HG03342 (cell line): ENCODE measurements at regions not wholly inside any gene's neighbourhood (a gene's known extent, or its start where the extent isn't known, plus 50 kb on each side); places are given as distances from the start of the nearest gene placed in this dataset.

ENCODE experiments used
- ATAC-seq: cut with Tn5 transposase; IDR thresholded peaks from one replicate; pipeline ENCODE4 v1.9.1; 2021; ENCODE audit warnings: mild to moderate bottlenecking, moderate library complexity; ENCODE audit not compliant: unreplicated experiment

- ATAC-seq: no peak
Observed at GRCh38 chr12:45102818-45103217, 51.9 kb upstream of the DBX2 start.

DNA sequence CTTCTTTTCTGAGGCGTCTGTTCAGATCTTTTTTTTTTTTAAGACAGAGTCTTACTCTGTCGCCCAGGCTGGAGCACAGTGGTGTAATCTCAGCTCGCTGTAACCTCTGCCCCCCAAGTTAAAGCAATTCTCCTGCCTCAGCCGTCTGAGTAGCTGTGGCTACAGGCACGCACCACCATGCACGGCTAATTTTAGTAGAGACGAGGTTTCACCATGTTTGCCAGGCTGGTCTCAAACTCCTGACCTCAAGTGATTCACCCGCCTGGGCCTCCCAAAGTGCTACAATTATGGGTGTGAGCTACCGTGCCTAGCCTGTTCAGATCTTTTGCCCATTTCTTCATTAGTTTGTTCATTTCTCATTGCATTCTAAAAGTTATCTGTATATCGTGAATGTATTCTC lies 55.1 kb upstream of the DBX2 start:
- ATAC-seq: no peak

DNA sequence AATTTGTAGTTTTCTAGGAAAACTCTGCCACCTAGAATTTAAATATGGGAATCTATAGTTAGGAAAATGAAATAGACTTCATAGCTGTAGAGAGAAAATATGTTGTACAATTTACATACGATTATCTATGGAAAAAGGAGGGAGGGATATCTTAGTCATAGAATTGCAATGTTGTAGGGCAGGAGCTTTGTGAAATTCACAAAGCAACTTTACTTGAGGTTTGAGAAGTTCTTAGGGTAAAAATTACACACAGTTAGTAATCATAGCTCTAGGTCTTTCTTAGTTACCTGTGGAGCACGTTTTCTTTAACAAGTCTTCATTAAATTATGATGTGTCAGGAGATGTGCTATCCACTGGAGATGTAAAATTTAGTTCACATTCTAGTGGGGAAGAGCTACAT lies 61.4 kb upstream of the DBX2 start:
- ATAC-seq: no peak

DNA sequence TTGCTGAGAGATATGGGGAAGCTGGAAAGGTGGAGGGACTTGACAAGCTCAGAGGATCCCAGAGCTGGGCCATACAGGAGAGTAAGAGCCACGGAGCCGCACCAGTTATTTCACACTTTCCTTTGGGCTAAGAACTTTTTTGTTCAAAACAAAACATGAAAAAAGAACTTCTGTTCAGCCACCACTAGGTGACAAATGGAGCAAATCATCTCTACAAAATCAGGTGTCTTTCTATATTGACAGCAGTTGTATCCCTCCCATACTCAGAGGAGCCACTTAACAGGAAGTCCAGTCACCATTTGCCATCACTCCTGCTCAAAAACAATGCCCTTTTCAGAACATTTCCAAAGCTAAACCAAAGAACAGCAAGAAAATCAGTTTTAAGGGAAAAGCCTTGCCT lies 70.3 kb upstream of the DBX2 start:
- no peak for ATAC-seq

DNA sequence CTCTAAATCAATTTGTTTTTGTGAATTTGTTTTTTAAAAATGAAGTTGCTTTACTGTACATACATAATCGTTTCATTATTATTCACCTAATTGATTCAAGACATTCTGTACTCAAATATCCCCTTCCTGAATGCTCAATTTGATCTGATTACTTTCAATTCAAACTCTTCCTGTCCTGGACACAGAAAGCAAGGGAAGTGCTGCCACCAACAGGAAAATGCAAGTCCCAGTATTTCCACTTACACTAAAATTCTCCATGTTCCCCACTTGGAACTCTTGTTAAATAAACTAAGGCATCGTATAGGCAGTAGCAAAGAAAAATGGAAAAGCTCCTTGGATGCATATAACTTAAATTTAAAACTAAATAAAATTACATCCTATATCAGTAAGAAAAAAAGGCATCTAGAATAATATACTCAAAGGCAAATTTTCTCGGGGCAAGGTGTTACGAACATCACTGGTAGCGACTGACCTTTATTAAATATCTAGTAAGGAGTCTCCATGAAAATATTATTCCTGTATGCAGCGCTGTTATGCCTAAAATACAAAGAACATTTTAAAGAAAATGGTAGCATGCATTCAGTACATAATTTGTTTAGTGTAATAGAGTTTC lies 72.0 kb upstream of the DBX2 start:
- ATAC-seq: no peak

DNA sequence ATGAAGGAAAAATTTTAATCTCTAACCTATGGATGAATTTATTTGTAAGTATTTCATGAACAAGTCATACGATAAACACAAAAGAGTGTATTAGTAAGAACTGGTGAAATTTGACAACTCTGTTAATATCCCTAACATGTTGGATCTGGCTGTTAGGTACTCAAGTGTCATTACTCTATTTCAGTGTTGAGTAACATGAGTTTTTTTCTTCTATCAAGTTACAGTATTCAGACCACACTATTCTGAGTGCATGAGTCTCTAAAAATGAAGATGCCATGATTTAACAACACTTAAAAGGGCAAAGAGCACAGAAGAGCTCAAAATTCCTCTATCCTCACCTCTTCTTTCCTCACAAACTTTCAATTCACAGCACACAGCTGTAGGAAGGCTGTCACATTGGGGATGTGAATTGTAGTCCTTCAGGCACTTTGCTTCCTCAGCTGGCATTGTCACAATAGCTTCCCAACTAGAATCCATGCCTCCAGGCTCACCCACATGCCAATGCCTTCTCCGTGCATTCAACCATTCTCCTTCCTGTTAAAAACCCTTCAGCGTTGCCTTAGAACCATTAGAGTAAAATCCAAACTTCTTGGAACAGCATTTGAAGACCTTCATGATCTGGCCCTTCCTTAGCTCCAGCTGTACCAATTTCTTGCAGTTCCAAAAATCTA lies 73.7 kb upstream of the DBX2 start:
- no peak for ATAC-seq

GRCh38 chr12:45125997-45126396 lies 75.1 kb upstream of the DBX2 start:
- no peak for ATAC-seq

GRCh38 chr12:45128637-45129036 lies 77.7 kb upstream of the DBX2 start:
- no peak for ATAC-seq

GRCh38 chr12:45130881-45131281 lies 80.0 kb upstream of the DBX2 start:
- ATAC-seq: peak; percentile 90

DNA sequence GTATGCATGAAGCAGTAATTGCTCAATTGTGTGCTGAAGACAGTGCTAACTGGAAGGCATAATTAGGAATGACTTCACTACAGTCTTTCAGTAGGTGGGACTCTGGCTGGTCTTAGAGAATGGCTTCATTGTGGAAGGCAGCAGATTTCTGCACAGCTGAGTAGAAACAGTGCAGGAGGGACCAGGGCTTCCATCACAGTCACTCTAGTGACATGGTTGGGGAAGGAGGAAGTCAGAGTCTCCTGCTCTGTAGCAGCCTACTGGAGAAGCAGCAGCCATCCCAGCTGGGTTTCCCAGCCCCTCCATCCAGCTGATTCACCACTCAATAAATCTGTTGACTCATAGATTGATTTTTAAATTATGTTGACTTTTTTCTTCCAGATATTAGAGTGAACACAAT lies 80.6 kb upstream of the DBX2 start:
- ATAC-seq: no peak

DNA sequence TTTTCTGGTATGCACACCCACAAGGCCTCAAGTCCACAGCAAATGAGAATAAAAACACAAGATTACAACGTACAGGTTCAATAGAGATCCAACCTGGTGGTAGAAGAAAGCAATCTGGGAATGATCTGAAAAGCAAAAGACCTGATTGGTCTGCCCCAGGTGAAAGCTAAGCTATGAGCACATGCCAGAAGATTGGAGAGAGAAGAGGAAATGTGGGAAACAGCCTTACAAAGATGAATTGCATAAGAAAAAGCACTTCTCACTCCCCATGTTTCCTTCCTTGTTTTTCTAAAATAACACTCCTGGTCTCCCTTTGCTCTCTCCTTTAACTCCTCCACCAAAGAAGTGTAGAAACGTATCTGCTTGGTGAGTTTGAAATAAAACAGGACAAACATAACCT lies 77.3 kb upstream of the ANO6 start:
- ATAC-seq: no peak

DNA sequence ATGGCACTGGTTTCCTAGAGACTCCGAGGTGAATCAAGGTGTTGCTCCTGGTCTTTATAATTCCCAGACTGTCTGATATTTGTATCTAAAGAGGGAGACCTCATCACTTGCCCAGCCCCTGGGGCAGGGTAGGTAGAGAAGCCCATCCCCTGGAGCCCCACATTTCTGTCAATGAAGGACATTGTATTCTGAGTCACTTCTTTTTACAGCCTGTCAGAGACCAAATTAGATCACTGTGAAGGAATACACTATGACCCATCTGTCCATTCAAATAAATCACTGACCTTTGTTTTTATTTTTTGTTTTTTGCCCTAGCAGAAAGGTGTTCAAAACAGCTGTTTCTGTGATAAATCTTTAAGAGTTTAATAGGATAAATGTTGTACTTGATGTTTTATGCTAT lies 67.9 kb upstream of the ANO6 start:
- ATAC-seq: no peak

DNA sequence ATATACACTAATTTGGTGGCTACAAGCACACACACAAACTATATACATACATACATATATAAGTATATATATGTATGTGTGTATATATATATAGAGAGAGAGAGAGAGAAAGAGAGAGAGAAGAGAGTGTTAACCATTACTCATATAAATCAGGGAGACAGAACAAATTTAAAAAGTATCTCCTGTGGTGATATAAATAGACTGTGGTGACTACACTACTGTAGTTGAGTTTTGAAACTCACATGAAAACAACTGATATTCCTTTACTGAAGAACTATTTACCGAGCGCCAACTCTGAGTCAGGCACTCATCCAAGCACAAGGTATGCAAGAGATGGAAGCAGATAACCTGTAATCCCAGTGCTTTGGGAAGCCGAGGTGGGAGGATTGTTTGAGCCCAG lies 67.3 kb upstream of the ANO6 start:
- ATAC-seq: no peak

DNA sequence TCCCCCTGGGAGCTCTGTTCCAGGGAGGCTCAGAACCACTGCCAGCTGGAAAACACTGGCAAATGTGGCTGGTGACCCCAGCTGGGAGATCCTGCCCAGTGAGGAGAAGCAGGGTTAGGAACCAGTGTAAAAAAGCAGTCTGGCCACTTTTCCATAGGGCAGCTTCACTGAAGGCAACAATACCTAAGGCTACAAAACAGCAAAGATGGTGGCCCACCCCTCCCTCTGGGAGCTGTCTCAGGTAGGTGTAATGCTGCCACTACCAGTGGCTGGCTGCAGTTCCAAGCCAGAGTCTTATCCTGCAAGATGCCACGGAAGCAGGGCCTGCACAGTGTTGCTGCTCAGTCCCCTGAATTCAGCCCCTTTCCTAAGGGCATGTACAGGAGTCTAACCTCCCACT lies 50.6 kb upstream of the ANO6 start:
- ATAC-seq: no peak

DNA sequence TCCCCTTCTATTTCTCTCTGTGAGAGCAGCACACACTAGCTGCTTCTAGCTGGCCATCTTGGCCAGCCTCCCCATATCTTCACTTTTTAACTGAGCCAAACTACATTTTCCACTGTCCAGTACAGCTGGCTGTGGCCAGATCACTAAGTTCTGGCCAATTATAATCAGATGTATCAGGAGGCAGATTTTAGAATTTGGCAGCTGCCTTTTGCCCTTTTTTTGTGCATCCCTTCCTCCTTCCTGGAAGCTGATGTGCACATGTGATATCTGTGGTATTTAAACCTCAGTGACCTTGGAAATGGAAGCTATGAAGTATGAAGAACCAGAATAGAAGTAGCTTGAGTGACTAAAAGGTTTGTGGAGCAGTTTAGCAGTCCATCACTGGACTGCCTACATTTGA lies 49.8 kb upstream of the ANO6 start:
- no peak for ATAC-seq
